Activated T-cell treated with anti-CD3 and anti-CD28 coated beads, Interleukin-2, amount 50 U/mL, for 1 hour (primary cell): ENCODE measurements at regions not wholly inside any gene's neighbourhood (a gene's known extent, or its start where the extent isn't known, plus 50 kb on each side); places are given as distances from the start of the nearest gene placed in this dataset.

Experiments used
- DNase-seq: peaks from one replicate; pipeline ENCODE4 v3.0.0-alpha.2; 2020

DNA sequence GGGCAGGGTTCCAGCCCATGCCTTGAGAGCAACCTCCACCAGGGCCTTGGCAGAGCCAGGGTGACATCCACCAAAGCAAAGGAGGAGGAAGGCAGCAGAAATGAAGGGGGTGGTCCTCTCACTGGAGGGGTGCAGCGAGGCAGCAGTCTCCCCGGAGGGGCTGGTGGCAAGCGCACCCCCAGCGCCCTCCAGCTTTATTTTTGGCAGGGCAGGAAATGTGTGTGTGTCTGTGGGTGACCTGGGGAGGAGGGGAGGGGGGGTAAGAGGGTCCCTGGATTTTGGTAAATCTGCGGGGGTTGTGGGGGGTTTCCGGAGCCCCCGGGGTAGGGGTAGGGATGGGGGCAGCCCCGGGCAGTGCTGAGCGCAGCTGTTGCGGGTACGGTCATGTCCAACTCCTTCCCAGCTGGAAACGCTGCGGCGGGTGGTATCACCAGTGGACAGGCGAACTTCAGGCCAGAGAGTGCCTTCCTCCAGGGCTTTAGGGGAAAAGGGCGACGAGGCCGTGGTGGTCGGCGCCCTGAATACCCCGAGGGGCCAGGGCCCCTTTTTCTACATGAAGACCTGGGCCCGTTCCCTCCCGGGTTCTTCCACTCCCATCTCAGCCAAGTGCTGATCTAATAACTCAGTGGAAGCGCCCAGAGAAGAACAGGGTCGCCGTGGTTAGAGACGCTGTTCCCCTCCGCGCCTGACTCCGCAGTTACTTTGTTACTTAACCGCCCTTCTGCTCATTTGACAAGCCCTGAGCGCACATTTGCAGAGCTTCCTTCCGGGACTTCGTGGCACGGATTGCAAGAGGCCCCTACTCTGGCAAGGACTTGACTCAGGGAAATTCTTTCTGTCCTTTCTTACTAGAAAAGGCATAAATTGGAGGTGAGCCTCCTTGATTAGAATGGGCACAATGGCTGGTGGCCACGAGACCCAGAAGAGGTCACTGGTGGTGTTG, 55.2 kb downstream of the FOS start:
- peak; percentile 59 for DNase-seq

DNA sequence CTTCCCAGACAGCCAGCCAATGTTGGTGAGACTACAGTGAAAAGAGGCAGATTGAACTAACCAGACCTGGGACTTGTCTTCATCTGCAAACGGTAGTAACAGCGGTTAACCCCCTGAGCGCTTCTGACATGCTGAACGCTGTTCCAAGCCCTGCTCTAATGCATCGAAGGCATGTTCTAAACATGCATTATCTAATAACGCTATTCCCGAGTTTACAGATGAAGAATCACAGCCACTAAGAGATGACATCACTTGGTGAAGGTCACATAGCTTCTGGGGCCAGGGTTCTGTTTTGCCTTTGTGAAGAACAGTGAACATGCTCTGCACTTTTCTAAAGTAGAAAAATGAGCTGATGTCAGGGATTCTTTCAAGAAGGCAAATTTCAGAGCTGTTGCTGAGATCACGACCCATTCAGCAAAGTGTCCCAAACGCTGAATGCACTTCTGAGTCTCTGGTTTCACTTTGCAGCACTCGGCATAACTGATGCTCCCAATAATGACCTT, 56.0 kb downstream of the FOS start:
- DNase-seq: no peak

DNA sequence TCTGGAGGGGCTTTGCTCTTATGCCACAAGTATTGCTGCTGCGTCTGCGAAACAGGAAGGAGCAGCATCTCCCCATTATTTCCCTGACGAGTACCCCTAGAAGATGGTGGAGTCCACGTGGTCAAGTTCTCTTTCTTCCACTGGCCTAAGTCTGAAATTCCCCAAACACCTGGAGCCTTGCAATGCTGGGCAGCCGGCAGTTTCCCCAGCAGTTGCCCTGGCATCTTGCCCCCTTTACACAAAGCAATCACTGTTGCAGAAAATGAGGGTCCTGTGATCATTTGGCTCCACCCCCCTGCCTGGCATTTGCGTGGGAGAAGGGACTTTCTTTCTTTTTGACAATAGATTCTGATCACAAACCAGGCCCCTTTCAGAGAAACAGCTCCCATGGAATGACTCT, 56.9 kb downstream of the FOS start:
- no peak for DNase-seq

DNA sequence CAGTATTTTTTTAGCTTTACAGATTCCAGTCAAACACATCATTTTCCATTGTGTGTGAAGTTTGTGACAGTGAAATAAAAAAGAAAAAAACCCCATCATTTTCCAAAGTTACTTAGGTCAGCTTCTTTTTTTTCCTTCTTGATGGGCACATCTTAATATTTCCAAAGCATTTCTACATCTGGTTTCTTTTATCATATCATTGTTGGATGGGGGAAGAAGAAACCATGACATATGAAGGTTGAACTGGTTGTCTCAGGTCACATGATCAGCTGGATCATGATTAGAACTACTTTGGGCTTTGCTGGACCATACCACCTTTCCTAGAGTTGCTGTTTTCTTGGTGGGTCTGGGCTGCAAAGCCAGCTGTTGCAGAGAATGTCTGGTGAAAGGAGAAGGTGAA, 59.8 kb downstream of the FOS start:
- DNase-seq: no peak

DNA sequence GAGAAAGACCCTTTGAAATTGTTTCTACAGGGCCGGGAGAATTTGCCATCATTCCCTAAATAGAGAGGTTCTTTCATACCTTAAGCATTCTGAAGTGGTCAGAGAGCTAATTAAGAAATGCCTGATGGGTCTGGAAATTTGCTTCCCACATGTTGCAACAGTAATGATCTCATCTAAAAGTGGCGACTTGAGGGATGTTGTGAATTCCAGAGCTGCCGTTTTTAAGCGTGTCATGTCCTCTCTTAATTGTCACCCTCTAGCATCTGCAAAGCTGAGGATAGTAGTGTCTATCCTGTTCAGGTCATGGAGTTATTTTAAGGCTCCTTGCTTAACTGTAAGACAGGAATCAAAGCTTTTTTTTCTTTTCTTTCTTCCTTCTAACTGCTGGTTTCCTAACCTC, 60.4 kb downstream of the FOS start:
- no peak for DNase-seq

DNA sequence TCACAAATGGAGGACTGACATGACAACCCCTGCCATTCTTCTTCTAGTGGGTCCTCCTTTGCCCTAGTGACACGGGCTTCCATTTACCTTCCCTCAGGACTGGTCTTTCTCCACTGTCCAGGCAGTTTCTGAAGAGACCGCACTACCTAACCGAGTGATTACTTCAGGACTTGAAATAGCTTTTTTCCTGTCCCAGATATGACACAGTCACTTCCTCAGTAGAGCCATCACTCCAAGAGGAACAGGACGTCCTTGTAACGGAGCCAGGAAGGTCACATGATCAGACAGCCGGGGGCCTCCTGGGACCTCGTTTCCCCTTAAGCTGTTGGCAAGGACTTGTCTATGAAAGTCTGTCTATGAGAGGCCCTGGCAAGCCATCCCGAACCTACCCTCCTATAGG, 62.3 kb downstream of the FOS start:
- no peak for DNase-seq

DNA sequence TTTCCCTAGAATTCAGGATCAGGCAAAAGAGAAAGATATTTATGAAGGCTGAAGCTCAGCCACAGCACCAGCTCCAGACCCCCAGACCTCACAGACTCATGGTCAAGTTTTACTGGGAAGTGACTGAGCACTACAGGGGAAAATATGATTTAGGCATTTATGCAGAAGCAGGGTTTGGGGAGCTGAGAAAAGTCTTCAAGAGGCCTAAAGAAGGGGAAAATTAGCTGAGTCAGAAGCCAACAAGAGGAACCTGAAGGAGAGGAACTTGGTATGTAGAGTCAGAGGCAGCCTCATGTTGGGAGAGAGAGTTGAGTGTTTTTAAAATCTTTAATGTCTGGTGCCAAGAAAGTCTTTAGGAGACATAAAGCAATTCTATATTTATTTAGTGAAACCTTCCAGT, 63.0 kb downstream of the FOS start:
- no peak for DNase-seq

DNA sequence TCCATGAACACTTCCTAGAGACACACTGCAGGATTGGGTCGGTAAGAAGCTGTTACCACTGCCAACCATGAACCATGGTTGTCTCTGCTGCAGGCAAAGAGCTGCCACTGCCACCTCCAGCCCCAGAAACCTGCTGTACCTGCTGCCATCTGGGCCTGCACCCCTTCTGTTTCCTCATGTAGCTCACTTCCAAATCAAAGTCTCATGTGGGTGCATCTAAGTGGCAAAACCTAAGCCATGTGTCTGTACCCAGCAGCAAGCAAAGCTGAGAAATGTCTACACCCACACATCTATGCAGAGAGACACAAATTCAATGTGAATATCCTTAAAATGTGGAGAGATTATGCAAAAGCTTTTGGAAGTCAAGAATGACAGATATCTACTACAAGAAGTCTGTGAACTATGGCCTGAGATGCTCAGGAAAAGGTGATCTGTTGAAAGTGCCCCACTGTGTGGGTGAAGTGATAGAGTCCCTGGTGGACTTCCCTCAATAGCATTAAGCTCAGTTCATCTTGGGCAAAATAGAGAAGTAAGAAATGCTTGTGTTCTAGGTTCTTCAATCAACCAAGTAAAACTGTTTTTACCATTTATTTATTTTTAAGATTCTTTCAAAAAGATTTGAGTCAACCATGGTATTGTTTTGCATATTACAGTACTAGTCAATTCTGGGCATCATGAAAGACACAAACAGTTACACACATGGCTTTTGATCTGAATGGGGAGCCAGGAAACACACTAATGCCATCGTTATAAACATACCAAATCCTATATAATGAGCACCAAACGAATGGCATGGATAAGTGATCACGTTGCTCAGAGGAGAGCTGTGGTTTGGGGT, 64.4 kb downstream of the FOS start:
- no peak for DNase-seq

DNA sequence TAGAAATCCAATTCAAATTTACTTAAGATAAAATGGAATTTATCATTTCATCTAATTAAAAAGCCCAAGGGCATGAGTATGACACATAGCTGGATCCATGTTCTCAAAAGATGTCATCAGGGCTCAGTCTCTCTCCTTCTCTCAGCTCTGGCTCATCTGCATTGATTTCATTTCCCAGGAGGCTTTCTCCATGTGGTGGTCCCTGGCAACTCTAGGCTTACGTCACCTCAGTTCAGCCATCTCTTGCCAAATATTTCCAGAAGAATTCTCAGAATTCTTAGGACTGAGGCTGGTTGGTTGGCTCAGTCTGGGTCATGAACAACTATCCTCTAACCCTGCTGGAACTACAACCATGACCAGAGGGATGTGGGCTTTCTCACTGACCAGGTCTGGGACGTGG, 65.3 kb downstream of the FOS start:
- no peak for DNase-seq

DNA sequence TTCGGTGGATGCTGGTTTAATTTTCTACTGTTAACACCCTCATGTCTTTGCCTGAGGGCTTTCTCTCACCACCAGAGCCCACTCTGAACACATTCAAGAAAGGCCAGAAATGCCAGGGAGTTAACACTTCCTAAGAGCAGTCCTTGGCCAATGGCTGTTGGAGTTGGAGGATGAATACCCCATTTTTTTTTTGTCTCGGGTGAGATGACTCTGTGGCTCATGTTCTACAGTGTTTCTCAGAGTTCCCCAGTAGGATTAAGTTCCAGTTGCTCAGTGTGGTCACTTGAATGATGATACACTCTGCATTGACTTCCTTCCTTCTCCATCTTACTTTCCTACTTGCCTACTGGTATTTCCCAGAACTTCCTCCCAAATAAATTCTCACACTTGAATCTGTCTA, 65.8 kb downstream of the FOS start:
- no peak for DNase-seq

DNA sequence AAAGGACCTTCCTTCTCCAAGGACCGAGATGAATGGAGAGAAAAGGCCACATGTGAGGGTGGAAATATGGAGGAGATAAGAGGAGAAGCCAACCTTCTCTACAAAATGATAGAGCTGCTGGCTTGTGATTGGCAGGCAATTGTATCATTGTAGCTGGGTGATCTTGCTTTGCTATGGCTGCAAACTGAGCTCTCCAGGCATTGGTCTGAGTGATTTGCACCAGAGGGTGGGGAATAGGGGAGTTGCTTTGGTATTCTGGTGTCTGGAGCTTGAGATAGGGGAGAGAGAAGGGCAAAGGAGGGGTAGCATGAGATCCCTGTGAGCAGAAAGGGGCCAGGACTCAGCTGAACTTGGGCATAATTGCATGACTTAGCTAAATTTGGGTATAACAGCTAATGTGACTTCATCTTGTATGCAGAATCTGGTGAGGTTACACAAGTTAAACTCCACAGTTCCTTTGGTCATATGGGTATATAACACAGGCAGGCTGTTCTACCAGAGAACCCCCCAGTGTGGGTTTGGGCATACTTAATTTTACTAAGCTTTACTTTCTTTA, 72.0 kb downstream of the FOS start:
- no peak for DNase-seq

DNA sequence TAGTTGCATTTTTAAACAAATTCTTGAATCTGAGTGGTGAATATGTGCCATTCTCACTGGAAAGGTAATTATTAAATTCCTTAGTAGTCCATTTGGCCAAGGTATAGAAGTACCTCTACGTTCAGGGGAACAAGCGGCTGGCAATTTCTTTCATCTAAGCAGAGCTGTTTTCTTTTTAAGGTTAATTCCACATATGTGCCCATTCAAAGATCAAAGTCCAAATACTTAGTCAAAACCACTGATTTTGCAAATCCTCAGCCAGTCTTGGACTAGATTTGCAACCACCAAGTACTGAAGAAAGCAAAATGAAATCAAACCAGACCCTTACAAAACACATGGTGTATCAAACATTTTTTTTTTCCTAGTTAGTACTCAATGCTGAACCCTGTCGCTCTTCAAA, 68.7 kb upstream of the JDP2 start:
- no peak for DNase-seq

DNA sequence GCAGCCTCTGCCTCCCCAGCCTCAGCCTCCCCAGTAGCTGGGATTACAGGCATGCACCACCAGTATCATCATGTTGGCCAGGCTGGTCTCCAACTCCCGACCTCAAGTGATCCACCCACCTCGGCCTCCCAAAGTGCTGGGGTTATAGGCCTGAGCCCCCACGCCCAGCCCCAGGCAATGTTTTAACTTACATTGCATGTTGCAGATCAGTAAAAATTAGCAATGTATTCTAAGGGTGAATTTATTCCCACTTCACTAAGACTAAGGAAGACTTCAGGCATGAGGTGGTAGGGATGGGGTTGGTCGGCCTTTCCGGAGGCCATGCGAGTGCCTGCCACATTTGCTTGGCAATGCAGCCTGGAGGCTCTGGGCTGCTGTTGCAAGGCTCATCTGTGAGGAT, 66.8 kb upstream of the JDP2 start:
- no peak for DNase-seq

DNA sequence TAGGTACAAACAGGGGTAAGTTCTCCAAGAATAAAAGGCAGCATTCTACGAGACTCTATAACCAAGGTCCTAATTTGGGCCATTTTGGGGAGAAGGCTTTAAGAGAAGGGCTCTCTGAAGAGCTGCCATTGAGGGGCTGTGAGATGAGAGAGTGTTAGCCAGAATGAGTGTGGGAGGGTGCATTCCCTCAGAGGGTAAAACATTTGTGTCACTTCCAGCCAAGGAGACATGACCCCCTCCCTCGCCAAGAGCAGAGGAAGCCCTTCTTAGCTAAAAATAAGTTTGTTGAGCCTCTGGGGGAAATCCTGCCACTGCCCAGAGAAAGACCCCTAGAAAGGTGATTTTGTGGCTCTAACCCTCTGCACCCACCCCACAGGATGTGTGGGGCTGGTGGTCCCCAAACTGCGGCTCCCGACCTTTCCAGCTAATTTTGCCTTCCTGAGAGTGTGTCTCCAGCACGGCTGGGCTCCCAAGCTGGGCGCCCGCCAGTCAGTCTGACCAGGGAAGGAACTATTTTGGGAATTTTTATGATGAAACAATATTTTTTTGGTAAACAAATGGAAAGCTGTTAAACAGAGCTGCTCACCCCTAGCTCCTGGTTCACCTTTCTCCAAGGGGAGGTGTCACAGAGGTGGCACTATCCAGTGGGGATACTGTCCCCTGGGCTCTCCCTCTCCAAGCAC, 65.9 kb upstream of the JDP2 start:
- no peak for DNase-seq

DNA sequence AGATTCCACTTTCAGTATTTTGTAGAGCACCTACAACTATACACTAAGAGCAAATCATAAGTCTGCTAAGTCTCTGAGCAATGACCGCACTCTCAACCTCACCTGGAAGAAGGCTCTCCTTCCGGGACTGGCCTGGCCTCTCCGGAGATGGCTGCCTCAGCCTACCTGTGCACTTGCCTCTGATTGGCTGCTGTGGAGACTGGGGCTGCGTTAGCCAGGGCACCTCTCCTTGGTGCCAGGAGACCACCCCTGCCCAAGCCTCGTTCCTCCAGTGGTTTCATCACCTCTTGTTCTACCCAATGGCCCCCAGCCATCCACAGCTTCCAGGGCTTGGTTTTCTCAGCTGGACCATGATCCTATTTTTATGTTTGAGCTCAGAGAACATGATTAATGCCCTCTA, 64.7 kb upstream of the JDP2 start:
- no peak for DNase-seq

DNA sequence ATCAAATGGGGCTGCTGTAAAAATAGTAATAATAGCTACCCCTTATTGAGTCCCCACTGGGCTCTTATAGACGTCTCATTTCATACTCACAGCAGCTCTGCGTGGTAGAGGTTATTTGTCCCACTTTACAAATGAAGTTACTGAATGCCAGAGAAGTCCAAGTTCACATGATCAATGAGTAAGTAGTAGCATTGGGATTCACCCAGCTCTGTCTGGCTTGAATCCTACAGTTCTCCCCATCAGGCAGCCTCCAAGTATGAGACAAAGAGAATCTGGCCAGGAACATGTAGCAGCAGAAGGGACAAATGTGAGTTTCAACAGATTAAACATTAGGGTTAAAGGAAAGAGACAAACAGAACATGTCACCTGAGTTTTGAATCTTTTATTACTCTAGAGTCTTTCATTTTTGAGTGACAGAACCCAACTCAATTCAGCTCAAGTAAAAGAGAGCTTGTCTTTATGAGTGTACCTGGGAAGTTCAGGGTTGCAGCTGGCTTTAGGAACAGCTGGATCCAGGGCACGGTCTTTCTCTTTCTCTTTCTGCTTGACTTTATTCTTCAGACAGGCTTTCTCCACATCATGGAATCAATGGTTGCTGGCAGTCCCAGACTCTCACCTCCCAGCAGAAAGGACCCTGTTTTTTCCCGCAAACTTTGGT, 64.1 kb upstream of the JDP2 start:
- no peak for DNase-seq

DNA sequence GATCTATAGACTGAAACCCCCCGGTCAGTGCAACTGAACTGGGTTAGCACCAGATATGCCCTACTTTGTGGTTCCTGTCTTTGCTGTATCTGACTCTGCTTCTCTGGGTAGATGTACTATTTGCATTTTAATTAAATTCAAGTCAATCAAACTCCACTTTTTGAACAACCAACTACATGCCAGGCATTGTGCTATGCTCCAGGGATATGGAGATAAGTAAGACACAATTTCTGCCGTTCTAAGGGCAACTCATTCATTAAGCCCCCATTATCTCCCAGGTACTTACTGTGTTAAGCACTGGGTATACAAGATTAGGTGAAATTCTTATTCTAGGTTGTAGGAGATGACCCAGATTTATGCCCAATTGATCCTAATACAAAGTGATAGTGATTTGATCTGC, 62.7 kb upstream of the JDP2 start:
- no peak for DNase-seq

DNA sequence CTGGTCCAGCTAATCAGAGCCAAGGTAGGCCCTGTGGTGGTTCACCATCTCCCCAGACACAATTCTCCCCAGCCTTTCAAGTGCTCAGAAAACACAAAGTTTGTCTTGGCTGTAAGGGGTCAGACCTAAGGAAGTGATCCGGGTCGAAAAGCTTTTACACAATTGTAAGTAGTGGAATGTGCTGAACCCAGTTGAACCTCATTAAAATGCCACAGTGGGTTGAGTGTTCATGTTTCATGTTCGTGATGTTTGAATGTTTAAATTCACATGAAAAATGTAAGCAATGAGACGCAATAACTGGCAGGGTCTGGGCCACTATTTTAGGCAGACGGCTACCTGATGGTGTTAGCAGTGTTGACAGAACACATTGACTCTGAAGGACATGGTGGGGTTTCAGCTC, 60.9 kb upstream of the JDP2 start:
- no peak for DNase-seq

DNA sequence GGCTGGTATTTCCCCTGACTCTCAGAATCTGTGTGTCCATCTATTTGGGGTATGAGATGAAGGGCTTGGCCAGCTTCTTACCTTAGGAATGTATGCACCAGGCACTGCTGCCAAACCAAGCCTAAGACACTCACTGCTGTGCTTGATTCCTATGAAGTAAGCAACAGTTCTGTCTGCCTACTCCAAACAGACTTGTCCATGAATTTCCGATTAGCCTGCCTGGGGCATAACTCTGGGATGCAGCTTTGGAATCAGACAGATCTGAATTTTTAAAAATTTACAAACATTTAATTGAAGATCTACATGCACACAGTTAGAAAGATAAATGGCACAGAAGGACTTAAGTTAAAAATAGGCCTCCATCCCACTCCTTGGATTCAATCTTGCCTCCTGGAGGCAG, 59.5 kb upstream of the JDP2 start:
- DNase-seq: no peak

DNA sequence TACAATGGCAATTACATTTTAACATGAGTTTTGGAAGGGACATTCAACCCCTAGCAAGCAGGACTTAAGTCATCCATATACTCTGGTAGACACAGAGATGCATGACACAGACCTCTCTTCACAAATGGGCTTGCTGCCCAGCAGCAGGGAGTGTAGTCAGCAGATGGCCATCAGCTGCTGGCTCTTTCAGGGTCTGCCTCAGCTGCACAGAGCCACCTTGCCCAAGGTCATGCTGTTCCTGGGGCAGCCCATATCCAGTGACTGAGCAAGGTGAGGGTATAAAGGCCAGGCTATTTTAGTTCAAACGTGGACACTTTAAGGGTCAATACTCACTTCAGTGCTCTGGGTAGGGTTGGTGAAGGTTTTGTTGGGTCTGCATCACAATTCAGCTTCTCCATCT, 58.3 kb upstream of the JDP2 start:
- no peak for DNase-seq

DNA sequence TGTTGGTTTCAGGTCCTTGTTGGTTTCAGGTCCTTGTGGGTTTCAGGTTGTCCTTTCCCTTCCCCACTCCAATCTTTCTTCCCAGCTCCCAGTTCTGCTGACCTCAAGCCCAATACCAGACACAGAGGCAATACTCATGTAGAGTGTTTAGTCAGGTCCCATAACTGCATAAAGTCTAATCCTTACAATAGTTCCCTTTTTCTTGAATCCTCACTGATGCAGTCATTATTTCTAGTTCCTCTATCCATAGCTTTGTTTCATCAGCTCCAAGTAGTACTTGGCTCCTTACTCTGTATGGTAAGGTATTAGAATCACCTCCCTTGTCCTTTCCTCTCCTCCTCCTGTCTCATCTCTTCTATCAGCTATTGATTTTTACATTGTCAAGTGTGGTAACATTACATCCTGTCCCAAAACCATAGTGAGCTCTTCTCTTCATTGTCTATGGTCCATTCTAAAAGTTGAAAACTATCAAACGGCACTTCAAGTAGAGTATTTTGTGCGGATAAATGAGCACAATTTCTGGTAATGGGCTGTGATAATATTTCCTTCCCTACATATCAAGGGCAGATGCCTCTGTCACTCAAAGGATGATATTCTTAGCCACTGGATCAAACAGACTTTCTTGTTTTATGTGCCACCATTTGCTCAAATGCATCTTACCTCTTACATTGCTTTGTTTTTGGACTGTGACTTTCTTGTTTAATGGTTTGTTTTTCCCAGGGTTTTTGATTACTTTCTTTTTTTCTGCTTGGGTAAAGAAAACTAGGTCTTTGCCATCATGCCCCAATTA, 57.2 kb upstream of the JDP2 start:
- DNase-seq: no peak

DNA sequence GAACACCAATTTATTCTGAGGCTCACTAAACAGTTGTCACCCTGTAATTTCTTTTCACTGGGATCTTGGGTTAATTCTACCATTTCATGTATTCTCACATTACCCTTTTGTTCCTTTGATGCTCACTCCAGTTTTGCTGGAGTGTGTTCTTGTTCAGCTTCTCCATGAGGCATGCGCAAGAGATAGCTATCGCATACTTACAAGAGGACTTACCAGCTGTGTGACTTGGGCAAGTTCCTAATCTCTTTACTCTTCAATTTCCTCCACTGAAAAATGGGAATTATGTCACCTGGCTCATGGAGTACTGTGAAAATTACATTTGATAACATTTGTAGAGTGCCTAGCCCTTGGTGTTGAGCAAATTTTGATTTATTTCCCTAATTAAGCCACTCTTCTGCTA, 56.5 kb upstream of the JDP2 start:
- DNase-seq: no peak
